ENCODE measurements at regions not wholly inside any gene's neighbourhood (a gene's known extent, or its start where the extent isn't known, plus 50 kb on each side); places are given as distances from the start of the nearest gene placed in this dataset.

DNA sequence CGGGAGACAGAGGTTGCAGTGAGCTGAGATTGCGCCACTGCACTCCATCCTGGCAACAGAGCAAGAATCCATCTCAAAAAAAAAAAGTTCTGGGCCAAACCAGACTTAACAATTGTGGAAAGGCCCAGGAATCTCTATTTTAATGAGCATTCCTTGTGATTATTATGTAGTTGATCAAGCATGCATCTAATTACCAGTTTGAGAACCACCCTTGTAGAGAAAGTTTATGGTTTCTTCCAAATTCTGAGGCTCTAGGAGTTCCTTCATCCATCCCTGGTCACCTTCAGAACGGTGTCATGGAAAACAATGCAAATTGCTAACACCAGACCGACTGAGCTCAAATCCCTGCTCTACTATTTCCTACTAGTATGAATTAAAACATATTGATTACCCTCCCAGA lies 246.3 kb upstream of the KLHL29 start:
- TF ChIP-seq ZNF138 (tag by site-specific recombination; IDR thresholded peaks at IDR 0.05; ENCODE audit: borderline replicate concordance) (no peak), ZNF114 (tag by site-specific recombination; IDR thresholded peaks at IDR 0.05) (no peak), MYNN (tag by site-specific recombination; IDR thresholded peaks at IDR 0.05; ENCODE audit: borderline replicate concordance) (no peak), ZNF521 (tag by site-specific recombination; IDR thresholded peaks at IDR 0.05) (no peak), ZEB2 (tag by site-specific recombination; IDR thresholded peaks at IDR 0.05) (no peak)
- TF ChIP-seq, protein P1, sequence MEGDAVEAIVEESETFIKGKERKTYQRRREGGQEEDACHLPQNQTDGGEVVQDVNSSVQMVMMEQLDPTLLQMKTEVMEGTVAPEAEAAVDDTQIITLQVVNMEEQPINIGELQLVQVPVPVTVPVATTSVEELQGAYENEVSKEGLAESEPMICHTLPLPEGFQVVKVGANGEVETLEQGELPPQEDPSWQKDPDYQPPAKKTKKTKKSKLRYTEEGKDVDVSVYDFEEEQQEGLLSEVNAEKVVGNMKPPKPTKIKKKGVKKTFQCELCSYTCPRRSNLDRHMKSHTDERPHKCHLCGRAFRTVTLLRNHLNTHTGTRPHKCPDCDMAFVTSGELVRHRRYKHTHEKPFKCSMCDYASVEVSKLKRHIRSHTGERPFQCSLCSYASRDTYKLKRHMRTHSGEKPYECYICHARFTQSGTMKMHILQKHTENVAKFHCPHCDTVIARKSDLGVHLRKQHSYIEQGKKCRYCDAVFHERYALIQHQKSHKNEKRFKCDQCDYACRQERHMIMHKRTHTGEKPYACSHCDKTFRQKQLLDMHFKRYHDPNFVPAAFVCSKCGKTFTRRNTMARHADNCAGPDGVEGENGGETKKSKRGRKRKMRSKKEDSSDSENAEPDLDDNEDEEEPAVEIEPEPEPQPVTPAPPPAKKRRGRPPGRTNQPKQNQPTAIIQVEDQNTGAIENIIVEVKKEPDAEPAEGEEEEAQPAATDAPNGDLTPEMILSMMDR (tag by site-specific recombination; IDR thresholded peaks at IDR 0.05), result no peak

All from HEK293 (cell line).